ENCODE measurements at regions not wholly inside any gene's neighbourhood (a gene's known extent, or its start where the extent isn't known, plus 50 kb on each side); places are given as distances from the start of the nearest gene placed in this dataset.
"Not testable (repeated sequence)": the region's sequence is repeated elsewhere in the genome, so short reads cannot be mapped to it uniquely, and the experiment has no call there.

GRCh38 chr2:114300351-114300750 lies 142.1 kb upstream of the DPP10 start:
- not testable (repeated sequence) for H3K36me3 Mint-ChIP-seq (ENCODE audit: low read depth); H3K9me3 Mint-ChIP-seq; H3K4me3 Mint-ChIP-seq

GRCh38 chr2:114316532-114317300 lies 125.7 kb upstream of the DPP10 start:
- no peaks in the 10 kb centered on the region for H3K36me3 Mint-ChIP-seq (ENCODE audit: low read depth)
- no peak overlapping the region for H3K4me3 Mint-ChIP-seq
- H3K27me3 Mint-ChIP-seq = peaks cover 1% of the 10 kb centered on the region
- H3K9me3 Mint-ChIP-seq = no peaks in the 10 kb centered on the region
- H3K27ac Mint-ChIP-seq = no peak overlapping the region
- no peaks in the 10 kb centered on the region for H3K4me1 Mint-ChIP-seq (ENCODE audit: low read depth)
- DNase-seq = no peak

More at GRCh38 chr2:114300351-114300750, 142.1 kb upstream of the DPP10 start:
- not testable (repeated sequence) for H3K27ac Mint-ChIP-seq; H3K4me1 Mint-ChIP-seq (ENCODE audit: low read depth); DNase-seq; H3K27me3 Mint-ChIP-seq

GRCh38 chr2:114330594-114330993 lies 111.8 kb upstream of the DPP10 start:
- DNase-seq = no peak
- no peaks in the 10 kb centered on the region for H3K27me3 Mint-ChIP-seq
- no peaks in the 10 kb centered on the region for H3K4me1 Mint-ChIP-seq (ENCODE audit: low read depth)
- no peaks in the 10 kb centered on the region for H3K9me3 Mint-ChIP-seq
- no peak overlapping the region for H3K27ac Mint-ChIP-seq
- H3K36me3 Mint-ChIP-seq (ENCODE audit: low read depth) = no peaks in the 10 kb centered on the region
- H3K4me3 Mint-ChIP-seq = no peak overlapping the region

DNA sequence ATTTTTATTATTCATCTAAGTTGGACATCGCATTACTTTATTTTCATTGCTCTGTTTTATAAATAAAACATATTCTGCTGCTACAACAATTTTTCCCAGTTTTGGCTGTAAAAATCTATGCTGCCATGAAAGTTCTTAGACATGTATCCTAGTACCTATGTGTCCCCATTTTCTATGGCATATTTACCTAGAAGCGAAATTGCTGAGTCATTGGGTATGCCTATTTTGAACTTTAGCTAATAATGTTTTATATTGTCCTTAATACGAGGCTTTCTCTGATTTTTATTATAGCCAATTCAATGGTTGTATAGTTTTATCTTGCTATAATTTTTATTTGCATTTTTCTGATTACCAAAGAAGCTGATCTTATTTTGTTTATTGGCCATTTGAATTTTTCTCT lies 110.5 kb upstream of the DPP10 start:
- Mint-ChIP-seq H3K9me3 (no peaks in the 10 kb centered on the region), H3K36me3 (ENCODE audit: low read depth) (no peaks in the 10 kb centered on the region), H3K27me3 (peaks cover 2% of the 10 kb centered on the region), H3K4me3 (no peak overlapping the region), H3K4me1 (ENCODE audit: low read depth) (no peaks in the 10 kb centered on the region), H3K27ac (no peak overlapping the region)
- no peak for DNase-seq

DNA sequence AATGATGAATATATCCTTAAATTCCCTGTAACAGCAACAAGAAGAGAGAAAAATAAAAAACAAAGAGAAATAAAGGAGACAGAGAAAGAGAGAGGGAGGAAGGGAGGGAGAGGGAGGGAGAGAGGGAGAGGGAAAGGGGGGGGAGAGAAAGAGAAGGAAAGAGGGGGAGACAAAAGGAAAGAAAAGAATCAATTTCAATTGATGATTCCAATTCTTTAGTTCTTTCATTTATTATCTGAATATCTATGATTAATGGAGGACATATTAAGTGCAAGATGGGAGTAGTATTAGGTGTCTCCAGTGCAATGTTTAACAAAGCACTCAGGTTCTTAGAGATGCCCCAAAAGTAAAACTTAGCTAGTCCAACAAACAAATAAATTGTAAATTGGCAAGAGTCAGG lies 97.2 kb upstream of the DPP10 start:
- DNase-seq = no peak
- Mint-ChIP-seq H3K27ac (no peak overlapping the region), H3K9me3 (no peaks in the 10 kb centered on the region)

DNA sequence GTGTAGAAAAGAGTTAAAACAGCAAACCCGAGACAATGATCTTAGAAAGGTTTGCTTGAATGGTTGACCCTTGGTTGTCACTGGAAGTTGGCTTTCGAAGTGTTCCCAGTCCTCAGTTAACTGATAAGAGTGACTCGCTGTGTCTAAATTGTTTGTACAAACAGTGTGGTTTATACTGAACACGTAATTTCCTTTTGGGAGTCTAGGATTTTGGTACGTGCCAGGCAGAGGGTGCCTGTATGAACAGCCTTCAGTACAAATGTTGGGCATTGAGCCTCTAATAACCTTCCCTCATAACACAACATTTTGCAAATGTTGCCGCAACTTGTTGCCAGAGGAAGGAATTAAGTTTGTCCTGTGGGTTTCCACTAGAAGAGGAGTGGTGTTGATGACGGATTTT lies 95.8 kb upstream of the DPP10 start:
- H3K4me3 Mint-ChIP-seq = no peak overlapping the region
- H3K4me1 Mint-ChIP-seq (ENCODE audit: low read depth) = no peaks in the 10 kb centered on the region
- H3K27ac Mint-ChIP-seq = no peak overlapping the region
- no peaks in the 10 kb centered on the region for H3K36me3 Mint-ChIP-seq (ENCODE audit: low read depth)
- no peaks in the 10 kb centered on the region for H3K9me3 Mint-ChIP-seq
- peaks cover 8% of the 10 kb centered on the region for H3K27me3 Mint-ChIP-seq
- DNase-seq = no peak

More for the DNA sequence above, 97.2 kb upstream of the DPP10 start:
- Mint-ChIP-seq H3K4me3 (no peak overlapping the region), H3K4me1 (ENCODE audit: low read depth) (no peaks in the 10 kb centered on the region), H3K36me3 (ENCODE audit: low read depth) (no peaks in the 10 kb centered on the region), H3K27me3 (peaks cover 8% of the 10 kb centered on the region)

DNA sequence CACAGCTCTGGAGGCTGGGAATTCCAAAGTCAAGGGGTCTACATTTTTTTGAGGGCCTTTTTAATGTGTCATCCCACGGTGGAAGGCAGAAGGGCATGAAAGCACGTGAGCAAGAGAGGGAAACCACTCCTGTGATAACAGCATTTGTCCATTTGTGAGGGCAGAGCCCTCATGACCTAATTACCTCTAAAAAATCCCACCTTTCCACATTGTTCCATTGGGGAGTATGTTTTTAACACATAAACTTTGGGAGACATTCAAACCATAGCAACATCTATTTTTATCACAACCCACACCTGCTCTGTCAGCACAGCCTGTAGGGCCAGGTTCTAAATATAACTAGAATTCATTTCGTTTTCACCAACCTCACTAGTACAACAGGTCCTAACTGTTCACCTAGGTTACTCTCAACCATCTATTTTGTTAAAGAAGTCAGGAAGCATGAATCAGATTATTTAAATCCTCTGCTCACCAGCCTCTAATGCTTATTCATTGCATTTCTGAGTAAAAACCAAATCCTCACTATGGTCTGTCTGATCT lies 92.2 kb upstream of the DPP10 start:
- no peak for DNase-seq
- Mint-ChIP-seq H3K36me3 (ENCODE audit: low read depth) (no peaks in the 10 kb centered on the region), H3K4me3 (no peak overlapping the region), H3K9me3 (no peaks in the 10 kb centered on the region), H3K27ac (no peak overlapping the region), H3K27me3 (peaks cover 3% of the 10 kb centered on the region), H3K4me1 (ENCODE audit: low read depth) (no peaks in the 10 kb centered on the region)

DNA sequence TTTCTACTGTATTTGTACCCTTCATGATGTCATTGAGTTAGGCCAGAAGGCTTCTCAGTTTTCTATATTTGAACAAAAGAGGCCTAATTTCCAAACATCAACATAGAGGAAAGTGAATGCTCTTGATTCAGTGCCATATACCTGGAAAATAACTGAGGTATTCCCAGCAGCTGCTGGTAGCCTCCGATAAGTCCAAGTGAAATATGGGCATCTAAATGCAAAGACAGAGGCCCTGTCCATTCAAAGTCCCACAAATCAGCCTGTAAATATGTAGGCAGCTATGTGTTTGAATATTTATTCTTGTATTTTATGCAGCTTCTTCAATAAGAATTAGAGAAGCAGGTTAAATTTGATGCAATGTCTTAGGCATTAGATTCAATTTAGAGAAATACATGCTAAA lies 89.5 kb upstream of the DPP10 start:
- no peaks in the 10 kb centered on the region for H3K4me1 Mint-ChIP-seq (ENCODE audit: low read depth)
- no peak overlapping the region for H3K27ac Mint-ChIP-seq
- no peak overlapping the region for H3K4me3 Mint-ChIP-seq
- no peaks in the 10 kb centered on the region for H3K36me3 Mint-ChIP-seq (ENCODE audit: low read depth)
- no peak for DNase-seq
- H3K9me3 Mint-ChIP-seq = no peaks in the 10 kb centered on the region
- H3K27me3 Mint-ChIP-seq = no peaks in the 10 kb centered on the region

GRCh38 chr2:114354199-114354598 lies 88.2 kb upstream of the DPP10 start:
- no peak overlapping the region for H3K4me3 Mint-ChIP-seq
- H3K9me3 Mint-ChIP-seq = no peaks in the 10 kb centered on the region
- H3K36me3 Mint-ChIP-seq (ENCODE audit: low read depth) = no peaks in the 10 kb centered on the region
- H3K27me3 Mint-ChIP-seq = no peaks in the 10 kb centered on the region
- H3K27ac Mint-ChIP-seq = no peak overlapping the region
- no peaks in the 10 kb centered on the region for H3K4me1 Mint-ChIP-seq (ENCODE audit: low read depth)
- no peak for DNase-seq

- H3K9me3 Mint-ChIP-seq = peaks cover 28% of the 10 kb centered on the region
- H3K4me3 Mint-ChIP-seq = no peak overlapping the region
- H3K36me3 Mint-ChIP-seq (ENCODE audit: low read depth) = no peaks in the 10 kb centered on the region
- H3K27me3 Mint-ChIP-seq = no peaks in the 10 kb centered on the region
- no peak overlapping the region for H3K27ac Mint-ChIP-seq
- H3K4me1 Mint-ChIP-seq (ENCODE audit: low read depth) = no peaks in the 10 kb centered on the region
- DNase-seq = no peak
Measured at GRCh38 chr2:114368705-114369104, 73.7 kb upstream of the DPP10 start.

DNA sequence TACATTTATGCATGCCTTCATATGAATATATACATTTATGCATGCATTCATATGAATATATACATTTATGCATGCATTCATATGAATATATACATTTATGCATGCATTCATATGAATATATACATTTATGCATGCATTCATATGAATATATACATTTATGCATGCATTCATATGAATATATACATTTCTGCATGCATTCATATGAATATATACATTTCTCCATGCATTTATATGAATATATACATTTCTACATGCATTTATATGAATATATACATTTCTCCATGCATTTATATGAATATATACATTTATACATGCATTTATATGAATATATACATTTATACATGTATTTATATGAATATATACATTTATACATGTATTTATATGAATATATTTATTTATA lies 70.7 kb upstream of the DPP10 start:
- H3K9me3 Mint-ChIP-seq = peaks cover 28% of the 10 kb centered on the region
- DNase-seq; H3K4me1 Mint-ChIP-seq (ENCODE audit: low read depth); H3K4me3 Mint-ChIP-seq; H3K27ac Mint-ChIP-seq; H3K36me3 Mint-ChIP-seq (ENCODE audit: low read depth); H3K27me3 Mint-ChIP-seq: not testable (repeated sequence)

DNA sequence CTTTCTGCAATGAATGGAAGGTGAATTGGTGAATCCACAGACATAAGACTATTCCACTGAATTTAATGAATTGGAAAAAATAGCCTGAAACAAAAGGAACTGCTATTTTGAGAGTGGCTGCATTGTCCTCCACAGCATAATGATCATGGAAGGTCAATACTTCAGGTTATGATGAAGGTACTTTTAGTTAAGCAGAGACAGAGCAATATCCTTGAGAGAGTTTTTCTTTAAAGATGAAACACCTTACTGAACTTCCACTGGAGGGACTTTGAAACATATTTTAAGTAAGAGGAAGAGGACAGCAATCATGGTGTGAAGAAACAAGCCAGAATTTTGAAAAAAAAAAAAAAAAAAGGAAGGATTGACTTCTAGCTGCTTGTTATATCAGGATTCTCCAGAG lies 68.8 kb upstream of the DPP10 start:
- H3K27ac Mint-ChIP-seq = no peak overlapping the region
- H3K4me1 Mint-ChIP-seq (ENCODE audit: low read depth) = no peaks in the 10 kb centered on the region
- H3K9me3 Mint-ChIP-seq = peaks cover 16% of the 10 kb centered on the region
- H3K4me3 Mint-ChIP-seq = no peak overlapping the region
- H3K27me3 Mint-ChIP-seq = no peaks in the 10 kb centered on the region
- no peaks in the 10 kb centered on the region for H3K36me3 Mint-ChIP-seq (ENCODE audit: low read depth)
- DNase-seq = no peak

GRCh38 chr2:114384441-114384840 lies 58.0 kb upstream of the DPP10 start:
- DNase-seq = no peak
- H3K27ac Mint-ChIP-seq = no peak overlapping the region
- H3K27me3 Mint-ChIP-seq = no peaks in the 10 kb centered on the region
- no peaks in the 10 kb centered on the region for H3K9me3 Mint-ChIP-seq
- H3K4me3 Mint-ChIP-seq = no peak overlapping the region
- H3K4me1 Mint-ChIP-seq (ENCODE audit: low read depth) = no peaks in the 10 kb centered on the region
- no peaks in the 10 kb centered on the region for H3K36me3 Mint-ChIP-seq (ENCODE audit: low read depth)

DNA sequence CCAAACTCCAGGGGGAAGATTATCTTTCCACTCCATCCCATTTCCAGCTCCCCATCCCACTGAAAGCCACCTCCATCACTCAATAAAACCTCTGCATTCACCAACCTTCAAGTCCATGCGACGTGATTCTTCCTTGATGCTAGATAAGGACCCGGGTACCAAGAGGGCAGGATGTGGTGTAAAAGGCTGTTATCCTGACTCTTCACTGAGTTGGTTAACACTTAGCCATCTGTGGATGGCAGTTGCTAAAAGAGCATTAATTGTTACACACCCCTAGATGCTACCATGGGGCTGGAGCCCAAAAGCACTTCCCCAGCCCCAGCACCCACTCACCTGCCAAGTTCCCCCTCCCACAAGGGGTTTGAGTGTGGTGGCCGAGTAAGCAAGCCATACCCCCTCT lies 53.4 kb upstream of the DPP10 start:
- Mint-ChIP-seq H3K27me3 (no peaks in the 10 kb centered on the region), H3K27ac (no peak overlapping the region), H3K4me3 (no peak overlapping the region), H3K9me3 (no peaks in the 10 kb centered on the region), H3K36me3 (ENCODE audit: low read depth) (no peaks in the 10 kb centered on the region), H3K4me1 (ENCODE audit: low read depth) (no peaks in the 10 kb centered on the region)
- DNase-seq = no peak
